ENCODE measurements at regions not wholly inside any gene's neighbourhood (a gene's known extent, or its start where the extent isn't known, plus 50 kb on each side); places are given as distances from the start of the nearest gene placed in this dataset.

DNA sequence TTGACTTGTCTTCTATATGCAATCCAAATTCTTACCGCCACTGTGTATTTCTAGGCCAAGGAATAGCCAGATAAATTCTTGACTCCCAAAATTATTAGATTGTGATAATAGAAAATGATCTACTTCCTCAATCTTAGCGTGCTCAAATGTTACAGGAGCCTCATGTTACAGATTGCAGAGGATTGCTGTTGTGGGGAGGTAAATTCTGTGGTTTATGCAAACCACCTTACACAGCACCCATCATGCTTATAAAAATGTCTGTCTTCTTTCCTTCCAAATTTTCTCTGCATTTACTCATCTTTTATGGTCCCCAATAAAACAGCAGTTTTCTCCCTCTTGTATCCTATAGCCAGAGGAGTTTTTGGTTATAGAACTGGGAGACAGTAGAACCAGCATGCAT lies 420.2 kb upstream of the ROBO1 start:
- WGBS, 2 donors = 64 to 69% methylated on average over 2 of the region's 2 CpGs
- Histone ChIP-seq H3K9me3 (no peaks in the 10 kb centered on the region), H3K4me1 (no peaks in the 10 kb centered on the region), H3K27ac (no peak overlapping the region), H3K36me3 (replicated peaks in 1 of 2; ENCODE audit: insufficient read depth in 1 of 2, low read depth in 2 of 2) (no peaks in the 10 kb centered on the region), H3K4me3 (no peak overlapping the region), H3K27me3 (no peaks in the 10 kb centered on the region)
- no peak for DNase-seq
- TF ChIP-seq POLR2A (IDR thresholded peaks at IDR 0.05) = no peak
- TF ChIP-seq, protein P1, sequence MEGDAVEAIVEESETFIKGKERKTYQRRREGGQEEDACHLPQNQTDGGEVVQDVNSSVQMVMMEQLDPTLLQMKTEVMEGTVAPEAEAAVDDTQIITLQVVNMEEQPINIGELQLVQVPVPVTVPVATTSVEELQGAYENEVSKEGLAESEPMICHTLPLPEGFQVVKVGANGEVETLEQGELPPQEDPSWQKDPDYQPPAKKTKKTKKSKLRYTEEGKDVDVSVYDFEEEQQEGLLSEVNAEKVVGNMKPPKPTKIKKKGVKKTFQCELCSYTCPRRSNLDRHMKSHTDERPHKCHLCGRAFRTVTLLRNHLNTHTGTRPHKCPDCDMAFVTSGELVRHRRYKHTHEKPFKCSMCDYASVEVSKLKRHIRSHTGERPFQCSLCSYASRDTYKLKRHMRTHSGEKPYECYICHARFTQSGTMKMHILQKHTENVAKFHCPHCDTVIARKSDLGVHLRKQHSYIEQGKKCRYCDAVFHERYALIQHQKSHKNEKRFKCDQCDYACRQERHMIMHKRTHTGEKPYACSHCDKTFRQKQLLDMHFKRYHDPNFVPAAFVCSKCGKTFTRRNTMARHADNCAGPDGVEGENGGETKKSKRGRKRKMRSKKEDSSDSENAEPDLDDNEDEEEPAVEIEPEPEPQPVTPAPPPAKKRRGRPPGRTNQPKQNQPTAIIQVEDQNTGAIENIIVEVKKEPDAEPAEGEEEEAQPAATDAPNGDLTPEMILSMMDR (IDR thresholded peaks at IDR 0.05) = no peak
- intact Hi-C loops (cut with DNase I) = no loop called here
- no peak for ATAC-seq

DNA sequence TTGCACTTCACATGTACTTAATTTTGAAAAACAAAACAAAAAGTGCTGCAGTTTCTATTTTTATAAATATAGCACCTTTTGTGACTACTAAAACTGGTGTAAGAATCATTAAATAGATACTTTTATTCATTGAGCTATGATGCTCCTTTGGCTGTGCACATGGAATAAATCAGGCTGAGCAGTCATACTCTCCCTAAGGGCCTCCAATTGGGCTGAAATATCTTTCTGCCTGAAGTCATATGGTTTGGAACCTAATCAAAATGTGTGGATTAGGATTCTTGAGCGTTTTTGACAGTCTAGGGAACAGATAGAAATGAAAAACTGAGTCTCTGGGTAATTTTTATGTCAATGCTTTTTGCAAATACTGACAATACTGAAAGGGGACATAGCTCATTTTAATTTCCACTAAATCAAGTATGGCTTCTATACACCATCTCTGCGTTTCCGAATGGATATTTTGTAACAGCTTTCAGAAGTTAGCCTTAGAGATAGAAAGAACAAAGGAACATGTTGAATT lies 392.2 kb upstream of the ROBO1 start:
- Histone ChIP-seq H3K4me1 (no peaks in the 10 kb centered on the region), H3K4me3 (no peak overlapping the region), H3K9me3 (no peaks in the 10 kb centered on the region), H3K27me3 (no peaks in the 10 kb centered on the region), H3K27ac (no peak overlapping the region), H3K36me3 (replicated peaks in 1 of 2; ENCODE audit: insufficient read depth in 1 of 2, low read depth in 2 of 2) (no peaks in the 10 kb centered on the region)
- intact Hi-C loops (cut with DNase I) = no loop called here
- TF ChIP-seq POLR2A (IDR thresholded peaks at IDR 0.05) = no peak
- TF ChIP-seq, protein P1 (IDR thresholded peaks at IDR 0.05) = no peak
- 51 to 59% methylated on average over 3 of the region's 3 CpGs for WGBS, 2 donors
- ATAC-seq (no peak), DNase-seq (no peak)

DNA sequence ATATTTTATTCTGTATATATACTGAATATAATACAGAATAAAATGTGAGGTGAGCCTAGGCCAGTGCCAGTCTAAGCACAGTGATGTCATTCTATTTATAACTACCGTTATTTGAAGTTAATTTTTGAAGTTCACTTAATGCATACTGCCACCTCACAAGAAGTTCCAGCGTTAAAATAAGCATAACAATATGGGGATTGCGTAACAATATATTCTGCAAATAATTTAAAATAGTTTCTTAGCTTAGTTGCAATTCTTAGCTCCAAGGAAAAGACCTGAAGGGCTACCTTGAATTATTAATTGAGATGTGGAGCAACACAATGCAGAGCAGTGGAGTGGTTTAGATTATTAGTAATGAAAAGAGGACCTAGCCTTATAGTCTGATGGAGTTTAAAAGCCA lies 390.5 kb upstream of the ROBO1 start:
- TF ChIP-seq, protein P1 (IDR thresholded peaks at IDR 0.05) = no peak
- no peak for TF ChIP-seq POLR2A (IDR thresholded peaks at IDR 0.05)
- intact Hi-C loops (cut with DNase I) = no loop called here
- no peaks in the 10 kb centered on the region for H3K9me3 ChIP-seq
- H3K27me3 ChIP-seq = no peaks in the 10 kb centered on the region
- H3K4me3 ChIP-seq = no peak overlapping the region
- WGBS, 2 donors = 53 to 69% methylated on average over 3 of the region's 3 CpGs
- no peak for DNase-seq
- no peak for ATAC-seq
- no peaks in the 10 kb centered on the region for H3K36me3 ChIP-seq (replicated peaks in 1 of 2; ENCODE audit: insufficient read depth in 1 of 2, low read depth in 2 of 2)
- no peak overlapping the region for H3K27ac ChIP-seq
- H3K4me1 ChIP-seq = no peaks in the 10 kb centered on the region

DNA sequence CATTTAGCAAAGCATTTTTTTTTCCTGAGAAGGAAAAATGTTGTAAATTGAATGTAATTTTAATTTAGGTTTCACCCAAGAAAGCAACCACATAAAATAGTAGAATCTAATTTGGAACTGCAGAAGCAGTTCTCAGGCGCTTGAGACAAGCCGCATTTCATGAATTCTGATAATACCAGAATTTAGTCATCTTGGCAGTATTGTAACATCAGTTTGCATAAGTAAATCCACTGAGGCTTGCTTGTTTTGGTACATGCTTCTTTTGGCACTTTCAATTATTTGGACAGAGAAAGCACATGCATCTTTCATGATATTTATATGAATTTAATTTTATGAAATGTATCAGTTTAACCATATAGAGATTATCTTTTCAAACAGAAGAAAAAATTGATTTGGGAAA lies 389.7 kb upstream of the ROBO1 start:
- no peak overlapping the region for H3K4me3 ChIP-seq

DNA sequence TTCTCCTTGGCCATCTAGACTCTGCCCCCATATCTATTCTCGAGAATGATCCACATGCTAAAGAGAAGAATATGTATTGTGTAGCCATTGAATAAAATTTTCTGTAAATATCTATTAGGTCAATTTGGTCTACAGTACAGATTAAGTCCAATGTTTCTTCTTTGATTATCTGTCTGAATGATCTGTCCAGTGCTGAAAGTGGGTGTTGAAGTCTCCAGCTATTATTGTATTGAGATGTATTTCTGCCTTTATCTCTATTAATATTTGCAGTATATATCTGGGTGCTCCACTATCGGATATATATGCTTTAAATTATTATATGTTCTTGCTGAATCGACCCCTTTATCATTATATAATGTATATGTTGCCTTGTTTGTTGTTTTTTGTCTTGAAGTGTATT lies 384.9 kb upstream of the ROBO1 start:
- intact Hi-C loops (cut with DNase I) = no loop called here
- Histone ChIP-seq H3K4me1 (no peaks in the 10 kb centered on the region), H3K27ac (no peak overlapping the region), H3K27me3 (no peaks in the 10 kb centered on the region), H3K9me3 (no peaks in the 10 kb centered on the region), H3K4me3 (no peak overlapping the region), H3K36me3 (replicated peaks in 1 of 2; ENCODE audit: insufficient read depth in 1 of 2, low read depth in 2 of 2) (no peaks in the 10 kb centered on the region)
- no peak for TF ChIP-seq POLR2A (IDR thresholded peaks at IDR 0.05)
- TF ChIP-seq, protein P1 (IDR thresholded peaks at IDR 0.05) = no peak
- DNase-seq = no peak
- ATAC-seq = no peak
- 27 to 48% methylated on average over 3 of the region's 3 CpGs for WGBS, 2 donors

More for the DNA sequence above, 389.7 kb upstream of the ROBO1 start:
- Histone ChIP-seq H3K27ac (no peak overlapping the region), H3K4me1 (no peaks in the 10 kb centered on the region), H3K27me3 (no peaks in the 10 kb centered on the region), H3K36me3 (replicated peaks in 1 of 2; ENCODE audit: insufficient read depth in 1 of 2, low read depth in 2 of 2) (no peaks in the 10 kb centered on the region), H3K9me3 (no peaks in the 10 kb centered on the region)
- DNase-seq = no peak
- TF ChIP-seq, protein P1 (IDR thresholded peaks at IDR 0.05) = no peak
- TF ChIP-seq POLR2A (IDR thresholded peaks at IDR 0.05) = no peak
- 77 to 86% methylated on average over 2 of the region's 2 CpGs for WGBS, 2 donors
- ATAC-seq = no peak
- intact Hi-C loops (cut with DNase I) = no loop called here
